ENCODE measurements at regions not wholly inside any gene's neighbourhood (a gene's known extent, or its start where the extent isn't known, plus 50 kb on each side); places are given as distances from the start of the nearest gene placed in this dataset.

DNA sequence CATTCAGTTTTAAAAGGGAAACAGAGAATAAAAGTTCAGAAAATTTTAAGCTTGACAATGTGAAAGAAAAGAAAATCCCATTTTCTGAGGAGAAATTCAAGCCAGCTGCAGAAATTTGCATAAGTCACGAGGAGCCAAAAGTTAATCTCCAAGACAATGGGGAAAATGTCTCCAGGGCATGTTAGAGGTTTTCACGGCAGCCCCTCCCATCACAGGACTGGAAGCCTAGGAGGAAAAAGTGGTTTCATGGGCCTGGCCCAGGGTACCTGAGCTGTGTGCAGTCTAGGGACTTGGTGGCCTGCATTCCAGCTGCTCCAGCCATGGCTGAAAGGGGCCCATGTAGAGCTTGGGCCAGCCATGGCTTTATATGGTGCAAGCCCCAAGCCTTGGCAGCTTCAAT lies 59.6 kb upstream of the NXPH1 start:
- WGBS (ENCODE audit: insufficient coverage, low coverage, low lambda C conversion rate, missing lambda C conversion rate) = 55% methylated on average over 1 of the region's 2 CpGs

DNA sequence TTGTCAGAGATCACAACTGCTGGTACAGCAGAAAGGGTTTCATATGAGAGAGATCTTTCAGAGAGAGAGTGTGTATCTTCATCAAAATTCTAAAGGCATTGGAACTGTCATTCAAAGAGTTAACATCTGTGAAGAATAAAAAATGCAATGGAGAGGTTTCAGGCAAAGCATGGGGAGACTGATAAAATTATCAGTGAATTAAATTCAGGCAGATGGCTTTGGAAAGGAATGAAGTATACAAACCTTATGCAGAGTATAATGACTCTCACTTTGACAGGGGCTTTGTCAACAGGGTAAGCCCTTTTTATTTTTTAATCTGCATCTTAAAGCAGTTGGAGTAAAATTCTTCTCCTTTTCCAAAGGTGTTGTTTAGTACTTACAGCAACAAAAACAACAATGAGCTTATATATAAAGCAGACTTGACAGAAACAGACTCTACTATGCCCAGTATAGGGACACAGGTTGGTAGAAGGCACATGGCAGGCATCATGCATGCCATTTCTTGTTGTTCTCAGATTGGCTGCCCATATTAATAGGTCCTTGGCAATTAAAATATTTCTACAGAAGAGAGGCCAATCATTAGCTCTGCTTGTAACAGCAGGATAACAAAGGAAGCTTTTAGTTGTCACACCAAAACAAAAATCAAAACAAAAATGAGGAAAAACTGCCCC lies 54.9 kb upstream of the NXPH1 start:
- H3K9me3 ChIP-seq = no peaks in the 10 kb centered on the region
- no peaks in the 10 kb centered on the region for H3K27me3 ChIP-seq
- ATAC-seq (no peak), DNase-seq (no peak)
- no peak for TF ChIP-seq POLR2A (IDR thresholded peaks at IDR 0.05)
- TF ChIP-seq, protein P1, sequence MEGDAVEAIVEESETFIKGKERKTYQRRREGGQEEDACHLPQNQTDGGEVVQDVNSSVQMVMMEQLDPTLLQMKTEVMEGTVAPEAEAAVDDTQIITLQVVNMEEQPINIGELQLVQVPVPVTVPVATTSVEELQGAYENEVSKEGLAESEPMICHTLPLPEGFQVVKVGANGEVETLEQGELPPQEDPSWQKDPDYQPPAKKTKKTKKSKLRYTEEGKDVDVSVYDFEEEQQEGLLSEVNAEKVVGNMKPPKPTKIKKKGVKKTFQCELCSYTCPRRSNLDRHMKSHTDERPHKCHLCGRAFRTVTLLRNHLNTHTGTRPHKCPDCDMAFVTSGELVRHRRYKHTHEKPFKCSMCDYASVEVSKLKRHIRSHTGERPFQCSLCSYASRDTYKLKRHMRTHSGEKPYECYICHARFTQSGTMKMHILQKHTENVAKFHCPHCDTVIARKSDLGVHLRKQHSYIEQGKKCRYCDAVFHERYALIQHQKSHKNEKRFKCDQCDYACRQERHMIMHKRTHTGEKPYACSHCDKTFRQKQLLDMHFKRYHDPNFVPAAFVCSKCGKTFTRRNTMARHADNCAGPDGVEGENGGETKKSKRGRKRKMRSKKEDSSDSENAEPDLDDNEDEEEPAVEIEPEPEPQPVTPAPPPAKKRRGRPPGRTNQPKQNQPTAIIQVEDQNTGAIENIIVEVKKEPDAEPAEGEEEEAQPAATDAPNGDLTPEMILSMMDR (IDR thresholded peaks at IDR 0.05) = no peak
- no peaks in the 10 kb centered on the region for H3K4me1 ChIP-seq
- no peak overlapping the region for H3K27ac ChIP-seq
- intact Hi-C loops (cut with DNase I) = no loop called here
- H3K4me3 ChIP-seq = no peak overlapping the region
- no peaks in the 10 kb centered on the region for H3K36me3 ChIP-seq

More for the DNA sequence above, 59.6 kb upstream of the NXPH1 start:
- Histone ChIP-seq H3K9me3 (no peaks in the 10 kb centered on the region), H3K36me3 (no peaks in the 10 kb centered on the region), H3K4me3 (no peak overlapping the region), H3K4me1 (no peaks in the 10 kb centered on the region), H3K27me3 (no peaks in the 10 kb centered on the region), H3K27ac (no peak overlapping the region)
- ATAC-seq (no peak), DNase-seq (no peak)
- TF ChIP-seq, protein P1 (IDR thresholded peaks at IDR 0.05) = no peak
- TF ChIP-seq POLR2A (IDR thresholded peaks at IDR 0.05) = no peak
- intact Hi-C loops (cut with DNase I) = no loop called here

- no peaks in the 10 kb centered on the region for H3K9me3 ChIP-seq
- H3K4me1 ChIP-seq = no peaks in the 10 kb centered on the region
- TF ChIP-seq, protein P1 (IDR thresholded peaks at IDR 0.05) = no peak
- TF ChIP-seq POLR2A (IDR thresholded peaks at IDR 0.05) = no peak
- no peak for ATAC-seq
- 23% methylated on average over 6 of the region's 6 CpGs for WGBS (ENCODE audit: insufficient coverage, low coverage, low lambda C conversion rate, missing lambda C conversion rate)
- no peak for DNase-seq
- intact Hi-C loops (cut with DNase I) = no loop called here
- H3K27ac ChIP-seq = no peak overlapping the region
- no peak overlapping the region for H3K4me3 ChIP-seq
- no peaks in the 10 kb centered on the region for H3K36me3 ChIP-seq
- no peaks in the 10 kb centered on the region for H3K27me3 ChIP-seq
Observed at GRCh38 chr7:8379264-8379663, 54.1 kb upstream of the NXPH1 start.

GRCh38 chr7:8380130-8380529 lies 53.3 kb upstream of the NXPH1 start:
- DNase-seq (no peak), ATAC-seq (no peak)
- no peaks in the 10 kb centered on the region for H3K36me3 ChIP-seq
- no peaks in the 10 kb centered on the region for H3K9me3 ChIP-seq
- no peak overlapping the region for H3K4me3 ChIP-seq
- H3K27ac ChIP-seq = no peak overlapping the region
- H3K4me1 ChIP-seq = no peaks in the 10 kb centered on the region
- no peaks in the 10 kb centered on the region for H3K27me3 ChIP-seq
- intact Hi-C loops (cut with DNase I) = no loop called here
- no peak for TF ChIP-seq POLR2A (IDR thresholded peaks at IDR 0.05)
- TF ChIP-seq, protein P1 (IDR thresholded peaks at IDR 0.05) = no peak
- WGBS (ENCODE audit: insufficient coverage, low coverage, low lambda C conversion rate, missing lambda C conversion rate) = 50% methylated on average over 1 of the region's 1 CpG

Measured in right lobe of liver (tissue), 6 donors.